NB4 (cell line): ENCODE measurements at regions not wholly inside any gene's neighbourhood (a gene's known extent, or its start where the extent isn't known, plus 50 kb on each side); places are given as distances from the start of the nearest gene placed in this dataset.

Experiments
- CTCF ChIP-seq: IDR thresholded peaks from one replicate; pipeline ENCODE4 v1.5.1; 2012; ENCODE audit warnings: low read depth, low read length
- MAX ChIP-seq: IDR thresholded peaks from 2 replicates; pipeline ENCODE4 v1.6.1; 2011; ENCODE audit warnings: low read depth, low read length
- MYC ChIP-seq: IDR thresholded peaks from 2 replicates; pipeline ENCODE4 v1.6.1; 2011; ENCODE audit warnings: low read depth, low read length
- POLR2A ChIP-seq: IDR thresholded peaks from 2 replicates; pipeline ENCODE4 v1.6.1; 2011; ENCODE audit warnings: mild to moderate bottlenecking; ENCODE audit not compliant: insufficient read length; ENCODE audit errors: extremely low read depth

- TF ChIP-seq CTCF (no peak), POLR2A (no peak), MAX (no peak), MYC (no peak)
Measured at GRCh38 chr9:115998666-115999065, 154.9 kb upstream of the PAPPA start.
